ENCODE measurements at regions not wholly inside any gene's neighbourhood (a gene's known extent, or its start where the extent isn't known, plus 50 kb on each side); places are given as distances from the start of the nearest gene placed in this dataset.

DNA sequence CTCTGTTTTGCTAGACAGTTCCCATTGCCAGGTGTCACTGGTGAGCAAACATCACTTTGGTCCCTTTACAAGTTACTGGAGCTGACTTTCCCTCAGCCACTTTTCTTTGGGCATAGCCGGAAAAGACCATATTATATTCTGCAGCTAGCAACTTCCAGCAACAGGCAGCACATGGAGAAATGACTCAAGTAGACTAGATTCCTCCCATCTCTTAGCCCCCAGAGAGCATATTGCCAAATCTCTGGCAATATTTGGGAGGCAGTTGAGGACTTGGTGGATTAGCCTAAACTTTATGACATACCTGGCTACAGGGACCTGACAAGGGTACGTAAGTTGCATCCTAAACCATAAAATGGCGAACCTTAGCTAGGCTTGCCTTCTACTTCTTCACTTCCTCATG lies 204.7 kb upstream of the MPDZ start:
- no peak for FAIRE-seq
- TF ChIP-seq POLR2A (IDR thresholded peaks at IDR 0.05; ENCODE audit: low read depth, low read length) (no peak), TAF1 (IDR thresholded peaks at IDR 0.05; ENCODE audit: borderline replicate concordance, low read depth, low read length) (no peak), POLR2AphosphoS5 (IDR thresholded peaks at IDR 0.05; ENCODE audit: low read depth, low read length) (no peak)
- DNase-seq (ENCODE audit: insufficient read length) = no peak

DNA sequence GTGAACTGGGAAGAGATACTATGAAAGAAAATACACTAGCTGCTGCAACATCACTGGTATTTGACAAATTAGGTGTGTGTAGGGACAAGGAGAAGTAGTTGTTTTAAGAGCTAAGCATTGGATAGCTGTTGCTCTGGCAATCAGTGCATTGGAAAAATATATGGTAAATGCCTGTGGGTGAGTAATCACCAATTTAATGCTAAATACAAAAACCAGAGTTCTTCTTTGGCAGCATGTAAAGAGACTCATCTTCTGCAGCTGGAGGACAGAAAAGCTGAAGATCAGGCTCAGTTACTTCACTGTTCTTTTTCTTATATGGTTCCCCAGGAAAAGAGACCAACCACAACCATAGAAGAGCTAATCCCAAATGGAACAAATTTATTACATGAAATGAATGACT lies 201.8 kb upstream of the MPDZ start:
- FAIRE-seq = no peak
- TF ChIP-seq POLR2AphosphoS5 (IDR thresholded peaks at IDR 0.05; ENCODE audit: low read depth, low read length) (no peak), TAF1 (IDR thresholded peaks at IDR 0.05; ENCODE audit: borderline replicate concordance, low read depth, low read length) (no peak), POLR2A (IDR thresholded peaks at IDR 0.05; ENCODE audit: low read depth, low read length) (no peak)

DNA sequence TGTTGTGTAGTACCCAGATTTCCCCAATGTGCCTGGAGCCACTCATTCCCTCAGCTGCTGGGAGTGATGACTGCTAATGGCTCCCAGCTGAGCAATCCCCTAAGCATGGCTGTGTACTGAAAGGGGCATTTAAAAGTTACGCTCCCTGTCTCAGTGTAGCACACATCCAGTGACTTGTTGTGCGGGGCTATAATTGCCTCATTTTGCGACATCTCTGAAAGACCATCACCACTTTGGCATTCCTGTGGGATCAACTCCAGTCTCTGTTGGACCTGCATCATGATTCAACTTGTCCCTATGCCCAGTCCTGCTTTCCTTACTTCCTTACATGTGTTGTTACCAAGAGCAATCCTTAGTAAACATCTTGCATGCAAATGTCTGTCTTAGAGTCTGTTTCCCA lies 201.2 kb upstream of the MPDZ start:
- TF ChIP-seq TAF1 (IDR thresholded peaks at IDR 0.05; ENCODE audit: borderline replicate concordance, low read depth, low read length) = no peak
- TF ChIP-seq POLR2AphosphoS5 (IDR thresholded peaks at IDR 0.05; ENCODE audit: low read depth, low read length) = no peak
- no peak for TF ChIP-seq POLR2A (IDR thresholded peaks at IDR 0.05; ENCODE audit: low read depth, low read length)
- DNase-seq (ENCODE audit: insufficient read length) = no peak
- no peak for FAIRE-seq

More for the DNA sequence above, 201.8 kb upstream of the MPDZ start:
- DNase-seq (ENCODE audit: insufficient read length) = no peak

DNA sequence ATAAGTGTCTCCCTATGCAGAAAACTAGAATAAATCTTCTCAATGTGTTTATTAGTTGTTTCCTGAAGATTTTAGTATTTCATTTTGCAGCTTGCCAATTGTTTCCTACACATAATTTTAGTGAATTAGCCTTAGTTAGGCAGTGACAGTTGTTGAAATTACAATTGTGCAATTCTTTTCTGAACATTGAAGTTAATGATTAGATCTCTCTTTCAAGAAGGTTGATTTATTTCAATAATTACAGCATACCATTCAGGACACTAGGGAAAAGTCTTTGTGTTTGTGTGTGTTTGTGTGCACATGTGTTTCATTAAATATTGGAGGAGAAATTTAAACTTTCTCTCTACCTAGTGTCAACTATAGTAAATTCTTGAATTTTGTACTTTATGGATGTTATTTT lies 199.6 kb upstream of the MPDZ start:
- DNase-seq (ENCODE audit: insufficient read length) (no peak), FAIRE-seq (no peak)
- TF ChIP-seq POLR2AphosphoS5 (IDR thresholded peaks at IDR 0.05; ENCODE audit: low read depth, low read length) = no peak
- no peak for TF ChIP-seq TAF1 (IDR thresholded peaks at IDR 0.05; ENCODE audit: borderline replicate concordance, low read depth, low read length)
- no peak for TF ChIP-seq POLR2A (IDR thresholded peaks at IDR 0.05; ENCODE audit: low read depth, low read length)

DNA sequence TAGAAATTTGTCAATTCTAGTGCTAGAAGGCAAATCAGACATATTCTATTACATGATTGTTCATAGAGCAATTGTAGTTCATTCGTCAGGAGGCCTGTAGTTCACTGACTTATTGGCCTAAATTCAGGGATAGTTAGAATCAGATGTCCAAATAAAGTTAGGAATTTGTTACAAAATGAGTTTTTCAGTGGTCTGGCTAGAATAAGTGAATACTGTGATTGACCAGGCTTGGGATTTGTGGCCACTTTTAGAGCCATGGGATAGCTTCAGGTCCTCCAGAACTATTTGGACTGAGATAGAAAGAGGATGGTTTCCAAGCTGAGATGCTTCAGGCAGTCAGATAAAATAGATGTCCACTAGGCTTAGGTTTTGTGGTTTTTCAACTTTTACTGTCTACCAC lies 199.1 kb upstream of the MPDZ start:
- FAIRE-seq (no peak), DNase-seq (ENCODE audit: insufficient read length) (no peak)
- TF ChIP-seq POLR2AphosphoS5 (IDR thresholded peaks at IDR 0.05; ENCODE audit: low read depth, low read length) (no peak), TAF1 (IDR thresholded peaks at IDR 0.05; ENCODE audit: borderline replicate concordance, low read depth, low read length) (no peak), POLR2A (IDR thresholded peaks at IDR 0.05; ENCODE audit: low read depth, low read length) (no peak)

DNA sequence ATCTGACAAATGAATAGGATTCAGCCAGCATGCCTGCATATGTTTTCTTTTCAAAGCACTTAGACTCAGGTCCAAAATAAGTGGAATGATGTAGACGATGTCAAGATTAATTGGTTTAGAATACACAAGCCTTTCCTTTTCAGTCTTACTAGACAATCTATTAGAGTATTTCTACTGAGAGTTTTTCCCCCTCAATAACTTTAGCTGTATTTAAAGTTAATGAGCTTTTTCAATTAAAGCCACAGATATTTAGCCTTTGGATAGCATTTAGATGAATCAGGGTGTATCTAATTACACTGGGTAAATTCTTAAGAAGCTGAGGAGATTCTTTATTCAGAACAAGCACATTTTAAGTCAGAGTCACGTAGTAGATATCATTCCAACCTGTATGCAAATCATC lies 198.7 kb upstream of the MPDZ start:
- DNase-seq (ENCODE audit: insufficient read length) (no peak), FAIRE-seq (no peak)
- TF ChIP-seq TAF1 (IDR thresholded peaks at IDR 0.05; ENCODE audit: borderline replicate concordance, low read depth, low read length) (no peak), POLR2A (IDR thresholded peaks at IDR 0.05; ENCODE audit: low read depth, low read length) (no peak), POLR2AphosphoS5 (IDR thresholded peaks at IDR 0.05; ENCODE audit: low read depth, low read length) (no peak)

DNA sequence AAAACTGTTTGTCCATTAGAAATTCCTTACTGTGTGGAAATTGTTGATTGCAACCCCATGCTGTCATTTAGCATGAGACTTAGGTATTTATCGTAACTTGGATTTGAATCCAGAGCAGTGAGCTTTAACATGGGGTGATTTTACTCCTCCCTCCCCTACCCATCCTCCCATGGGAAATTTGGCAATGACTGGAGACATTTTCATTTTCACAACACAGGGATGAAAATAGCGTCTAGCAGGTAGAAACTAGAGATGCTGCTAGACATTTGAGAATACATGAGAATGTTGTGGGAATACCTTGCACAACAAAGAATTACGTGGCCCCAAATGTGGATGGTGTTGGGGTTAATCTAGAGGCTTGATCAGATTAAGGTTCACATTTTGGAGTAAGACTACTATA lies 191.3 kb upstream of the MPDZ start:
- DNase-seq (ENCODE audit: insufficient read length) (no peak), FAIRE-seq (no peak)
- TF ChIP-seq TAF1 (IDR thresholded peaks at IDR 0.05; ENCODE audit: borderline replicate concordance, low read depth, low read length) = no peak
- TF ChIP-seq POLR2AphosphoS5 (IDR thresholded peaks at IDR 0.05; ENCODE audit: low read depth, low read length) = no peak

DNA sequence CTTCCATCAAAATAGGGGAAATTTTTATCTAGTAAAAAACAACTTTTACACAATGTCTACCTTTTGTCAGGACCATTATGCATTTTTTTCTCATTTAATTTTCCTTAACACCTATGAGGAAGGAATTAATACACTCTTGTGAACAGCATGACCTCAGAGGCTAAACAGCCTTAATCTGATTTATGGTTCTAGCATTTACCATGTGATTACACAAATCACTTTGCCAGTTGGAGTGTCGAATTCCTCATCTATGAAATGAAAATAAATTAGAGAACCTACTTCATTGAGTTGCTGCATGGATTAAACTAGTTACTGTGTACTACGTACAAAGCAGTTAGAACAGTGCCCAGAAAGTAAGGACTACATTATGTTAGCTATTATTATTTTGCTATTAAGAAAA lies 187.7 kb upstream of the MPDZ start:
- TF ChIP-seq TAF1 (IDR thresholded peaks at IDR 0.05; ENCODE audit: borderline replicate concordance, low read depth, low read length) = no peak
- TF ChIP-seq POLR2A (IDR thresholded peaks at IDR 0.05; ENCODE audit: low read depth, low read length) = no peak
- TF ChIP-seq POLR2AphosphoS5 (IDR thresholded peaks at IDR 0.05; ENCODE audit: low read depth, low read length) = no peak
- DNase-seq (ENCODE audit: insufficient read length) (no peak), FAIRE-seq (no peak)

DNA sequence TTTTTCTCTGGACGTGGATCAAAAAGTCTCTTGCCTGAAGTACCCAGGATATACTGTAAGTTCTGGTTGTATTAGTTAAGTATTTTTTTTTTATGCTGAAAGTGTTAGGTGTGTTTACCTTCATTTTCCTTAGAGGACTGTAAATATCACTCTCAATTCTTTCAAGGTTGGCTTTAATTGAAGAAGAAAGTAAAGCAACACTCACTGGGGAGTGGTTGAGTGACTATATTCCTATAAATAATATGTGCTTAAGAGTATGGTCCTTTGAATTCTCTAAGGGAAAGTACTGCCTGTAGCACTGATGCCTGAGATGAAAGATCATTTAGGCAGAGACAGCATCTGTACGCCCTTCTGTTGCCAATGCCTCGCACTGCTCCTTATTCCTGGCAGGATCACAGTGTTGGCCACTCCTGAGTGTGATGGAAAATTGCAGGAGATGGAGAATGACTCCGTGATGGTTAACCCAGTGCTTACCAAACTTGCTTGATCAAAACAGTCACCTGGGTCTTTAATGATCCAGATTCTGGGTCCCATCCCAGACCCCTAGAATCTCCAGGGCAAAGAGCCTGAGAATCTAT lies 182.0 kb upstream of the MPDZ start:
- TF ChIP-seq TAF1 (IDR thresholded peaks at IDR 0.05; ENCODE audit: borderline replicate concordance, low read depth, low read length) = no peak
- no peak for TF ChIP-seq POLR2A (IDR thresholded peaks at IDR 0.05; ENCODE audit: low read depth, low read length)
- TF ChIP-seq POLR2AphosphoS5 (IDR thresholded peaks at IDR 0.05; ENCODE audit: low read depth, low read length) = no peak
- no peak for DNase-seq (ENCODE audit: insufficient read length)
- no peak for FAIRE-seq

DNA sequence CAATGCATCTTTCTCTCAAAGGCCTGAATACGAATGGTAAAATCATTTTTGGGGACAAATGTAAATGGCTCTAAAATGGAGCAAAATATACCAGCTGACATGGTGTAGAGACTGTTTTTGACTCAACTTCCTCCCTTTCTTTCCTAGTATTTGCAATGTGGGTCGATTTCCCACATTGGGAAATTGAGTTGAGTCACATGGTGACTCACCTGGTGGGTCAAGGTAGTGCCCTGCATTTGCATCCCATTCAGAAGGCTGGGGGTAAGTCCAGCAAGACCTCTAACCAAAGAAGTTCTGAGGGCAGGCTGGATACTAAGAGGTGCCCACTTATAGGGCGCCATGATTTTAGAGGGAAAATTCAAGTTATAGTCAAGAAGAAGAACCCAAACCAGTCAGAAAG lies 179.6 kb upstream of the MPDZ start:
- no peak for DNase-seq (ENCODE audit: insufficient read length)
- TF ChIP-seq TAF1 (IDR thresholded peaks at IDR 0.05; ENCODE audit: borderline replicate concordance, low read depth, low read length) (no peak), POLR2A (IDR thresholded peaks at IDR 0.05; ENCODE audit: low read depth, low read length) (no peak), POLR2AphosphoS5 (IDR thresholded peaks at IDR 0.05; ENCODE audit: low read depth, low read length) (no peak)
- no peak for FAIRE-seq

DNA sequence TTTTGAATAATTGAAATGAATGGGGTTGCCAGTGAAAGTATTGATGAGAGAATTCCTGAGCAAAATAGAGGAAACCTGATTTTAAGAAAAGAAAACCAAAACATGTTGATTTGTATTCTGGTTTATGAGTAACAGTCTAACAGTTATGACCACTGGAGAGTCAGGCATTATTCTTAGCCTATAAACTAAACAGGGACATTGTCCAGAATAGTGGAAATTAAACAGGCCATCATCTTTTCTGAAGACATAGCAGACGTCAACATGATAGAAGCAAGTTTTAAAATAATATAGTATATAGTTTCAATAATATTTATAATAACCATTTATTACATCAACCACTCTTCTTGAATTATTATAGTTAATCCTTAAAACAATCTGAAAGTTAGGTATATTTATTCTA lies 178.3 kb upstream of the MPDZ start:
- DNase-seq (ENCODE audit: insufficient read length) (no peak), FAIRE-seq (no peak)
- TF ChIP-seq TAF1 (IDR thresholded peaks at IDR 0.05; ENCODE audit: borderline replicate concordance, low read depth, low read length) = no peak
- no peak for TF ChIP-seq POLR2AphosphoS5 (IDR thresholded peaks at IDR 0.05; ENCODE audit: low read depth, low read length)
- TF ChIP-seq POLR2A (IDR thresholded peaks at IDR 0.05; ENCODE audit: low read depth, low read length) = no peak

DNA sequence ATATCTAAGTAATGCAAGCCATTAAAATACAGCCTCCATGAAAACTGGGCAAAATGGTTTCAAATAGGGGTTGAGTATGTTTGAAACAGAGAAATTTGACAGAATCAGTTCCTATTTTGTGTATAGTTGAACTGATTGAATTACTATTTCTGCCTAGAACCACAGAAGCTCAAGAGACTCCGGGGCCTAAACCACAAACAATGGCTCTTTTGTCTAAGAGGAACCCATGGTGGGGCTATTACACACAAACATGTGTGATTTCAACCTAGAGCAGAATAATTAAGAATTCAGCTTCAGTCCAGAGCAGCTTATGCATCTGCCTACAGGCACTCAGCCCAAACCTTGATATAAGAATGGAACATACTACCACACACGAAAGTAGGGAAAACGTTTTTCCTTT lies 171.2 kb upstream of the MPDZ start:
- TF ChIP-seq POLR2A (IDR thresholded peaks at IDR 0.05; ENCODE audit: low read depth, low read length) = no peak
- no peak for DNase-seq (ENCODE audit: insufficient read length)
- no peak for FAIRE-seq

DNA sequence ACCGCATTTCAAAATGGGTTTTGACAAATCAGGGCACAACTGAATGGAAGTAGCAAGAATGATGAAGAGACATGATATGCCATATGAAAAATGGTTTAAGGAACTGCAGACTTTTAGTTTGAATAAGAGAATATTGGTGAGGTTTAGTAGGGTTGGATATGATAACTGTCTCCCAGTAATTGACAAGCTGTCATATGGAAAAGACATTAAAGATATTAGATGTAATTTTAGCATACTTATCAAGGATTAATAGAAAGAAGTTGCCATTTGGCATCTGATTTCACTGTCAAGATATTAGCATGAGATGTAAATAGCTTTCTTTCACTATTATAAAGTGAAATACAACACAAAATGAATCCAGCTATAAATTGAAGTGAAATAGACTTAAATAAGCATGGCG lies 169.0 kb upstream of the MPDZ start:
- no peak for TF ChIP-seq TAF1 (IDR thresholded peaks at IDR 0.05; ENCODE audit: borderline replicate concordance, low read depth, low read length)
- TF ChIP-seq POLR2A (IDR thresholded peaks at IDR 0.05; ENCODE audit: low read depth, low read length) = no peak
- no peak for TF ChIP-seq POLR2AphosphoS5 (IDR thresholded peaks at IDR 0.05; ENCODE audit: low read depth, low read length)
- FAIRE-seq = no peak
- DNase-seq (ENCODE audit: insufficient read length) = no peak

Data from GM12892 (cell line).